HL-60 (cell line): ENCODE measurements at regions not wholly inside any gene's neighbourhood (a gene's known extent, or its start where the extent isn't known, plus 50 kb on each side); places are given as distances from the start of the nearest gene placed in this dataset.

Experiments used
- TF ChIP-seq, protein P1 (sequence below): IDR thresholded peaks from 2 replicates; pipeline ENCODE4 v1.6.1; 2012; ENCODE audit warnings: low read depth; ENCODE audit not compliant: insufficient replicate concordance
- TF ChIP-seq, protein P2 (sequence below): IDR thresholded peaks from one replicate; pipeline ENCODE4 v1.5.1; 2011; ENCODE audit warnings: low read length, control low read depth, inconsistent platforms; ENCODE audit not compliant: insufficient read depth

DNA sequence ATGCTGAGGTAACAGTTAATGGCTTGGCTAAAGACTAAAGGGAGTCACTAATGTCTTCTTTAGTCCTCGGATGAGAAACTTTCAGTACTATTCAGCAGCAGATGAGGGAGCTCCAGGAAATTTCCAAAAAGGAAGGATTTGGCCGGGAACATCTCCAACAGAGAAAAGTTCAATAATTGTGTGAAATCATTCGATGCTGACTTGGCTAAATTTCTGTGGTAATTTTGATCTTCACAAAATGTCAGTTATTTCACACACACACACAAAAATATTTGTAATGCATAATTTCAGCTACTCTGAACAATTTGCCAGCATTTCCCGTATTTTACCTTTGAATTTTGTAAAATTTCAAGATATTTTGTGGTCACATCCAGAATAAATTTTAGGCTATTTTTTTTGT lies 462.8 kb upstream of the MDFIC2 start:
- TF ChIP-seq, protein P1, sequence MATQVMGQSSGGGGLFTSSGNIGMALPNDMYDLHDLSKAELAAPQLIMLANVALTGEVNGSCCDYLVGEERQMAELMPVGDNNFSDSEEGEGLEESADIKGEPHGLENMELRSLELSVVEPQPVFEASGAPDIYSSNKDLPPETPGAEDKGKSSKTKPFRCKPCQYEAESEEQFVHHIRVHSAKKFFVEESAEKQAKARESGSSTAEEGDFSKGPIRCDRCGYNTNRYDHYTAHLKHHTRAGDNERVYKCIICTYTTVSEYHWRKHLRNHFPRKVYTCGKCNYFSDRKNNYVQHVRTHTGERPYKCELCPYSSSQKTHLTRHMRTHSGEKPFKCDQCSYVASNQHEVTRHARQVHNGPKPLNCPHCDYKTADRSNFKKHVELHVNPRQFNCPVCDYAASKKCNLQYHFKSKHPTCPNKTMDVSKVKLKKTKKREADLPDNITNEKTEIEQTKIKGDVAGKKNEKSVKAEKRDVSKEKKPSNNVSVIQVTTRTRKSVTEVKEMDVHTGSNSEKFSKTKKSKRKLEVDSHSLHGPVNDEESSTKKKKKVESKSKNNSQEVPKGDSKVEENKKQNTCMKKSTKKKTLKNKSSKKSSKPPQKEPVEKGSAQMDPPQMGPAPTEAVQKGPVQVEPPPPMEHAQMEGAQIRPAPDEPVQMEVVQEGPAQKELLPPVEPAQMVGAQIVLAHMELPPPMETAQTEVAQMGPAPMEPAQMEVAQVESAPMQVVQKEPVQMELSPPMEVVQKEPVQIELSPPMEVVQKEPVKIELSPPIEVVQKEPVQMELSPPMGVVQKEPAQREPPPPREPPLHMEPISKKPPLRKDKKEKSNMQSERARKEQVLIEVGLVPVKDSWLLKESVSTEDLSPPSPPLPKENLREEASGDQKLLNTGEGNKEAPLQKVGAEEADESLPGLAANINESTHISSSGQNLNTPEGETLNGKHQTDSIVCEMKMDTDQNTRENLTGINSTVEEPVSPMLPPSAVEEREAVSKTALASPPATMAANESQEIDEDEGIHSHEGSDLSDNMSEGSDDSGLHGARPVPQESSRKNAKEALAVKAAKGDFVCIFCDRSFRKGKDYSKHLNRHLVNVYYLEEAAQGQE, result no peak
- TF ChIP-seq, protein P2, sequence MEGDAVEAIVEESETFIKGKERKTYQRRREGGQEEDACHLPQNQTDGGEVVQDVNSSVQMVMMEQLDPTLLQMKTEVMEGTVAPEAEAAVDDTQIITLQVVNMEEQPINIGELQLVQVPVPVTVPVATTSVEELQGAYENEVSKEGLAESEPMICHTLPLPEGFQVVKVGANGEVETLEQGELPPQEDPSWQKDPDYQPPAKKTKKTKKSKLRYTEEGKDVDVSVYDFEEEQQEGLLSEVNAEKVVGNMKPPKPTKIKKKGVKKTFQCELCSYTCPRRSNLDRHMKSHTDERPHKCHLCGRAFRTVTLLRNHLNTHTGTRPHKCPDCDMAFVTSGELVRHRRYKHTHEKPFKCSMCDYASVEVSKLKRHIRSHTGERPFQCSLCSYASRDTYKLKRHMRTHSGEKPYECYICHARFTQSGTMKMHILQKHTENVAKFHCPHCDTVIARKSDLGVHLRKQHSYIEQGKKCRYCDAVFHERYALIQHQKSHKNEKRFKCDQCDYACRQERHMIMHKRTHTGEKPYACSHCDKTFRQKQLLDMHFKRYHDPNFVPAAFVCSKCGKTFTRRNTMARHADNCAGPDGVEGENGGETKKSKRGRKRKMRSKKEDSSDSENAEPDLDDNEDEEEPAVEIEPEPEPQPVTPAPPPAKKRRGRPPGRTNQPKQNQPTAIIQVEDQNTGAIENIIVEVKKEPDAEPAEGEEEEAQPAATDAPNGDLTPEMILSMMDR, result no peak
